Mucosa of descending colon (tissue), 3 donors: ENCODE measurements at regions not wholly inside any gene's neighbourhood (a gene's known extent, or its start where the extent isn't known, plus 50 kb on each side); places are given as distances from the start of the nearest gene placed in this dataset.

Source experiments
- ATAC-seq: fragments of 200-7000 bp; cut with Tn5 transposase; one replicate; pipeline ENCODE4 v1.9.1; 2020; ENCODE audit warnings: mild to moderate bottlenecking, moderate library complexity
- DNase-seq, 3 donors: peaks; one replicate each; pipeline ENCODE4 v3.0.0-alpha.2; 2020
- H3K36me3 ChIP-seq: fragments of 200-600 bp; one replicate; pipeline ENCODE4 v1.8.0; 2021; ENCODE audit warnings: low read depth, mild to moderate bottlenecking
- H3K4me1 ChIP-seq: fragments of 200-600 bp; one replicate; pipeline ENCODE4 v1.8.0; 2021; ENCODE audit warnings: low read depth, mild to moderate bottlenecking
- H3K4me3 ChIP-seq: fragments of 200-600 bp; one replicate; pipeline ENCODE4 v1.8.0; 2021; ENCODE audit warnings: mild to moderate bottlenecking
- H3K9me3 ChIP-seq: fragments of 200-600 bp; one replicate; pipeline ENCODE4 v1.8.0; 2021; ENCODE audit warnings: mild to moderate bottlenecking
- CTCF ChIP-seq: fragments of 200-600 bp; IDR thresholded peaks from one replicate; pipeline ENCODE4 v1.8.0; 2022; ENCODE audit warnings: antibody characterized with exemption, mild to moderate bottlenecking
- intact Hi-C, 2 donors: fragments of 100-400 bp; cut with DNase I in 1 of 2; cut with micrococcal nuclease in 1 of 2; formaldehyde crosslinking; loops; one replicate each; pipeline versions ENCODE4 v1.11.0 to v1.11.1; 2022; cut with DNase I, micrococcal nuclease
- donor health status: DM: no; HTN: no; CAD: no; lungs with moderate emphysema.
- donor health status: DM: no; HTN: no; CAD: no.
- donor health status: DM: no; HTN: yes; CAD: no.

GRCh38 chr13:59603646-59604045 lies 560.1 kb downstream of the DIAPH3 start:
- ATAC-seq (no peak), DNase-seq (no peak)
- H3K9me3 ChIP-seq = peaks cover 6% of the 10 kb centered on the region
- no peaks in the 10 kb centered on the region for H3K36me3 ChIP-seq
- TF ChIP-seq CTCF = no peak
- intact Hi-C loops = no loop called here
- H3K4me1 ChIP-seq = no peaks in the 10 kb centered on the region
- no peak overlapping the region for H3K4me3 ChIP-seq

GRCh38 chr13:59607172-59607571 lies 556.6 kb downstream of the DIAPH3 start:
- H3K4me3 ChIP-seq = no peak overlapping the region
- no peaks in the 10 kb centered on the region for H3K9me3 ChIP-seq
- no peak for TF ChIP-seq CTCF
- DNase-seq (no peak), ATAC-seq (no peak)
- H3K36me3 ChIP-seq = no peaks in the 10 kb centered on the region
- H3K4me1 ChIP-seq = peaks cover 3% of the 10 kb centered on the region
- intact Hi-C loops = no loop called here

GRCh38 chr13:59607780-59608233 lies 555.9 kb downstream of the DIAPH3 start:
- ATAC-seq (peak; percentile 39), DNase-seq (no peak)
- Histone ChIP-seq H3K4me1 (peaks cover 3% of the 10 kb centered on the region), H3K36me3 (no peaks in the 10 kb centered on the region), H3K4me3 (no peak overlapping the region), H3K9me3 (no peaks in the 10 kb centered on the region)
- intact Hi-C loops = no loop called here
- no peak for TF ChIP-seq CTCF

GRCh38 chr13:59609421-59609820 lies 554.3 kb downstream of the DIAPH3 start:
- Histone ChIP-seq H3K36me3 (no peaks in the 10 kb centered on the region), H3K4me1 (peaks cover 3% of the 10 kb centered on the region), H3K4me3 (no peak overlapping the region), H3K9me3 (no peaks in the 10 kb centered on the region)
- TF ChIP-seq CTCF = no peak
- no peak for ATAC-seq
- intact Hi-C loops = no loop called here
- DNase-seq = no peak
